ENCODE measurements at regions not wholly inside any gene's neighbourhood (a gene's known extent, or its start where the extent isn't known, plus 50 kb on each side); places are given as distances from the start of the nearest gene placed in this dataset.

- no peak overlapping the region for H3K9ac ChIP-seq (ENCODE audit: insufficient read depth in 1 of 2, low read length in 2 of 2)
- no peaks in the 10 kb centered on the region for H3K9me3 ChIP-seq (ENCODE audit: control insufficient read depth in 4 of 4, insufficient read depth in 3 of 4, low read length in 3 of 4)
- no peaks in the 10 kb centered on the region for H3K36me3 ChIP-seq (ENCODE audit: control insufficient read depth in 4 of 4, insufficient read depth in 4 of 4, low read length in 4 of 4)
- DNase-seq (no peak), ATAC-seq (ENCODE audit: insufficient read depth, low FRiP score) (no peak)
- H3K27ac ChIP-seq (ENCODE audit: low read depth in 1 of 2, low read length in 1 of 2) = no peak overlapping the region
- peaks cover 0 to 15% (median 0%) of the 10 kb centered on the region in 3 donors for H3K27me3 ChIP-seq (ENCODE audit: control insufficient read depth in 3 of 3, insufficient read depth in 3 of 3, low read length in 2 of 3)
- TF ChIP-seq CTCF (IDR thresholded peaks at IDR 0.05; ENCODE audit: control extremely low read depth, extremely low read depth) = no peak
- H3K4me3 ChIP-seq = no peak overlapping the region
- WGBS, 2 donors = 81 to 85% methylated on average over 2 of the region's 2 CpGs
- H3K4me1 ChIP-seq (ENCODE audit: control insufficient read depth in 5 of 5, insufficient read depth in 5 of 5, low read length in 5 of 5) = no peaks in the 10 kb centered on the region
Measured at GRCh38 chr5:18024542-18024941, 390.3 kb downstream of the TAF11L14 start.

GRCh38 chr5:18027241-18027867 lies 393.1 kb downstream of the TAF11L14 start:
- ATAC-seq (ENCODE audit: insufficient read depth, low FRiP score) (no peak), DNase-seq (no peak)
- H3K9ac ChIP-seq (ENCODE audit: insufficient read depth in 1 of 2, low read length in 2 of 2) = no peak overlapping the region
- no peak for TF ChIP-seq CTCF (IDR thresholded peaks at IDR 0.05; ENCODE audit: control extremely low read depth, extremely low read depth)
- no peaks in the 10 kb centered on the region for H3K27me3 ChIP-seq (ENCODE audit: control insufficient read depth in 3 of 3, insufficient read depth in 3 of 3, low read length in 2 of 3)
- H3K9me3 ChIP-seq (ENCODE audit: control insufficient read depth in 4 of 4, insufficient read depth in 3 of 4, low read length in 3 of 4) = no peaks in the 10 kb centered on the region
- no peaks in the 10 kb centered on the region for H3K4me1 ChIP-seq (ENCODE audit: control insufficient read depth in 5 of 5, insufficient read depth in 5 of 5, low read length in 5 of 5)
- H3K4me3 ChIP-seq = no peak overlapping the region
- no peak overlapping the region for H3K27ac ChIP-seq (ENCODE audit: low read depth in 1 of 2, low read length in 1 of 2)
- no peaks in the 10 kb centered on the region for H3K36me3 ChIP-seq (ENCODE audit: control insufficient read depth in 4 of 4, insufficient read depth in 4 of 4, low read length in 4 of 4)

- ATAC-seq (ENCODE audit: insufficient read depth, low FRiP score) = no peak
- no peak for TF ChIP-seq CTCF (IDR thresholded peaks at IDR 0.05; ENCODE audit: control extremely low read depth, extremely low read depth)
- WGBS, 2 donors = 78 to 88% methylated on average over 1 of the region's 1 CpG
Measured at GRCh38 chr5:18028036-18028435, 393.8 kb downstream of the TAF11L14 start.

GRCh38 chr5:18032744-18033143 lies 398.5 kb downstream of the TAF11L14 start:
- ATAC-seq (ENCODE audit: insufficient read depth, low FRiP score) = no peak
- no peak for DNase-seq
- Histone ChIP-seq H3K36me3 (ENCODE audit: control insufficient read depth in 4 of 4, insufficient read depth in 4 of 4, low read length in 4 of 4) (no peaks in the 10 kb centered on the region), H3K27me3 (ENCODE audit: control insufficient read depth in 3 of 3, insufficient read depth in 3 of 3, low read length in 2 of 3) (no peaks in the 10 kb centered on the region), H3K27ac (ENCODE audit: low read depth in 1 of 2, low read length in 1 of 2) (no peak overlapping the region), H3K4me1 (ENCODE audit: control insufficient read depth in 5 of 5, insufficient read depth in 5 of 5, low read length in 5 of 5) (no peaks in the 10 kb centered on the region), H3K4me3 (no peak overlapping the region), H3K9ac (ENCODE audit: insufficient read depth in 1 of 2, low read length in 2 of 2) (no peak overlapping the region), H3K9me3 (ENCODE audit: control insufficient read depth in 4 of 4, insufficient read depth in 3 of 4, low read length in 3 of 4) (no peaks in the 10 kb centered on the region)
- no peak for TF ChIP-seq CTCF (IDR thresholded peaks at IDR 0.05; ENCODE audit: control extremely low read depth, extremely low read depth)
- 80 to 82% methylated on average over 4 of the region's 4 CpGs for WGBS, 2 donors

More at GRCh38 chr5:18028036-18028435, 393.8 kb downstream of the TAF11L14 start:
- no peaks in the 10 kb centered on the region for H3K27me3 ChIP-seq (ENCODE audit: control insufficient read depth in 3 of 3, insufficient read depth in 3 of 3, low read length in 2 of 3)
- no peaks in the 10 kb centered on the region for H3K9me3 ChIP-seq (ENCODE audit: control insufficient read depth in 4 of 4, insufficient read depth in 3 of 4, low read length in 3 of 4)
- no peak overlapping the region for H3K9ac ChIP-seq (ENCODE audit: insufficient read depth in 1 of 2, low read length in 2 of 2)
- DNase-seq = no peak
- no peak overlapping the region for H3K27ac ChIP-seq (ENCODE audit: low read depth in 1 of 2, low read length in 1 of 2)
- no peaks in the 10 kb centered on the region for H3K4me1 ChIP-seq (ENCODE audit: control insufficient read depth in 5 of 5, insufficient read depth in 5 of 5, low read length in 5 of 5)
- no peak overlapping the region for H3K4me3 ChIP-seq
- no peaks in the 10 kb centered on the region for H3K36me3 ChIP-seq (ENCODE audit: control insufficient read depth in 4 of 4, insufficient read depth in 4 of 4, low read length in 4 of 4)
